ENCODE measurements at regions not wholly inside any gene's neighbourhood (a gene's known extent, or its start where the extent isn't known, plus 50 kb on each side); places are given as distances from the start of the nearest gene placed in this dataset.

GRCh38 chr12:81956468-81956860, 197.3 kb upstream of the PPFIA2 start:
- TF ChIP-seq CTCF (IDR thresholded peaks at IDR 0.05) (no peak), POLR2A (IDR thresholded peaks at IDR 0.05) (no peak)

All from esophagus squamous epithelium (tissue), 4 donors.